GM23338 (cell line): ENCODE measurements at regions not wholly inside any gene's neighbourhood (a gene's known extent, or its start where the extent isn't known, plus 50 kb on each side); places are given as distances from the start of the nearest gene placed in this dataset.

ENCODE experiments used
- ATAC-seq: fragments of 200-7000 bp; cut with Tn5 transposase; 3 replicates; pipeline ENCODE4 v1.9.1; 2020
- DNase-seq: peaks from one replicate; pipeline ENCODE4 v3.0.0-alpha.2; 2015; ENCODE audit warnings: low spot score
- H2AFZ ChIP-seq: fragments of 200-600 bp; sonication (generic); 2 replicates; pipeline ENCODE4 v1.8.0; 2016; ENCODE audit warnings: antibody characterized with exemption, mild to moderate bottlenecking, moderate library complexity
- H3F3A ChIP-seq: fragments of 200-600 bp; sonication (generic); replicated peaks from 2 replicates; pipeline ENCODE4 v1.8.0; 2017; ENCODE audit warnings: antibody characterized with exemption, mixed run types, low read depth
- H3K27ac ChIP-seq: fragments of 200-600 bp; sonication (generic); 2 replicates; pipeline ENCODE4 v1.6.1; 2016; ENCODE audit warnings: low read depth
- H3K27me3 ChIP-seq: fragments of 200-600 bp; sonication (generic); 2 replicates; pipeline ENCODE4 v1.8.0; 2016; ENCODE audit warnings: mild to moderate bottlenecking, mixed run types, moderate library complexity; ENCODE audit not compliant: insufficient read depth
- H3K36me3 ChIP-seq: fragments of 200-600 bp; sonication (generic); 2 replicates; pipeline ENCODE4 v1.8.0; 2016; ENCODE audit warnings: mild to moderate bottlenecking; ENCODE audit not compliant: insufficient read depth
- H3K4me1 ChIP-seq: fragments of 200-600 bp; sonication (generic); 2 replicates; pipeline ENCODE4 v1.8.0; 2016; ENCODE audit warnings: mild to moderate bottlenecking, moderate library complexity; ENCODE audit not compliant: insufficient read depth
- H3K4me2 ChIP-seq: fragments of 200-600 bp; sonication (generic); 2 replicates; pipeline ENCODE4 v1.7.1; 2017; ENCODE audit warnings: mixed run types
- H3K4me3 ChIP-seq: fragments of 200-600 bp; sonication (generic); 2 replicates; pipeline ENCODE4 v1.6.1; 2016; ENCODE audit warnings: mixed run types
- H3K79me2 ChIP-seq: fragments of 200-600 bp; sonication (generic); replicated peaks from 2 replicates; pipeline ENCODE4 v1.8.0; 2017; ENCODE audit warnings: mild to moderate bottlenecking; ENCODE audit not compliant: insufficient read depth
- H3K9me2 ChIP-seq: fragments of 200-600 bp; sonication (generic); 2 replicates; pipeline ENCODE4 v1.8.0; 2017; ENCODE audit not compliant: insufficient read depth
- H4K20me1 ChIP-seq: fragments of 200-600 bp; sonication (generic); replicated peaks from 2 replicates; pipeline ENCODE4 v1.8.0; 2017; ENCODE audit warnings: mild to moderate bottlenecking; ENCODE audit not compliant: insufficient read depth
- H3K27ac Mint-ChIP-seq: 2 replicates; pipeline ENCODE4 v1.8.0; 2020; ENCODE audit warnings: inconsistent platforms, mild to moderate bottlenecking, moderate library complexity, mixed read lengths
- H3K27me3 Mint-ChIP-seq: 3 replicates; pipeline ENCODE4 v1.8.0; 2022; ENCODE audit warnings: low read depth, mild to moderate bottlenecking, moderate library complexity, mixed read lengths, inconsistent platforms; ENCODE audit not compliant: insufficient read depth, poor library complexity
- H3K36me3 Mint-ChIP-seq: 3 replicates; pipeline ENCODE4 v1.8.0; 2021; ENCODE audit warnings: low read depth, mild to moderate bottlenecking, inconsistent platforms, moderate library complexity, mixed read lengths
- H3K4me1 Mint-ChIP-seq: 3 replicates; pipeline ENCODE4 v1.8.0; 2020; ENCODE audit warnings: mild to moderate bottlenecking, inconsistent platforms, mixed read lengths
- H3K4me3 Mint-ChIP-seq: 3 replicates; pipeline ENCODE4 v1.8.0; 2021; ENCODE audit warnings: moderate library complexity, mild to moderate bottlenecking, inconsistent platforms, mixed read lengths
- H3K9me3 Mint-ChIP-seq: 3 replicates; pipeline ENCODE4 v1.8.0; 2020; ENCODE audit warnings: moderate library complexity, mild to moderate bottlenecking, inconsistent platforms, mixed read lengths
- EZH2 ChIP-seq: fragments of 200-600 bp; sonication (generic); IDR thresholded peaks from one replicate; pipeline ENCODE4 v1.8.0; 2017; ENCODE audit warnings: antibody characterized with exemption, mild to moderate bottlenecking, low read depth; ENCODE audit not compliant: unreplicated experiment
- EZH2phosphoT487 ChIP-seq: fragments of 200-600 bp; sonication (generic); IDR thresholded peaks from one replicate; pipeline ENCODE4 v1.8.1; 2018; ENCODE audit warnings: antibody characterized with exemption; ENCODE audit not compliant: unreplicated experiment
- JUNB ChIP-seq: IDR thresholded peaks from one replicate; pipeline ENCODE4 v1.6.1; 2016; ENCODE audit warnings: antibody characterized with exemption; ENCODE audit not compliant: unreplicated experiment
- POLR2AphosphoS5 ChIP-seq: IDR thresholded peaks from 2 replicates; pipeline ENCODE4 v1.6.1; 2016; ENCODE audit warnings: antibody characterized with exemption, low read depth
- STAT1 ChIP-seq: IDR thresholded peaks from one replicate; pipeline ENCODE4 v1.6.1; 2016; ENCODE audit warnings: antibody characterized with exemption; ENCODE audit not compliant: unreplicated experiment
- ZNF114 ChIP-seq: fragments of 250-450 bp; sonication (Bioruptor Pico); IDR thresholded peaks from 2 replicates; pipeline ENCODE4 v1.5.0; 2020; ENCODE audit warnings: mild to moderate bottlenecking, moderate library complexity
- ZNF331 ChIP-seq: fragments of 250-450 bp; sonication (Bioruptor Pico); IDR thresholded peaks from 2 replicates; pipeline ENCODE4 v1.5.0; 2020; ENCODE audit warnings: low read depth, mild to moderate bottlenecking, moderate library complexity
- TF ChIP-seq, protein P1 (sequence below): IDR thresholded peaks from one replicate; pipeline ENCODE4 v1.6.1; 2018; ENCODE audit warnings: antibody characterized with exemption; ENCODE audit not compliant: unreplicated experiment
- TF ChIP-seq, protein P2 (sequence below): IDR thresholded peaks from 2 replicates; pipeline ENCODE4 v1.6.1; 2016; ENCODE audit warnings: antibody characterized with exemption
- TF ChIP-seq, protein P3 (sequence below): fragments of 250-450 bp; sonication (Bioruptor Pico); IDR thresholded peaks from 2 replicates; pipeline ENCODE4 v1.5.0; 2020; ENCODE audit warnings: mild to moderate bottlenecking, moderate library complexity

DNA sequence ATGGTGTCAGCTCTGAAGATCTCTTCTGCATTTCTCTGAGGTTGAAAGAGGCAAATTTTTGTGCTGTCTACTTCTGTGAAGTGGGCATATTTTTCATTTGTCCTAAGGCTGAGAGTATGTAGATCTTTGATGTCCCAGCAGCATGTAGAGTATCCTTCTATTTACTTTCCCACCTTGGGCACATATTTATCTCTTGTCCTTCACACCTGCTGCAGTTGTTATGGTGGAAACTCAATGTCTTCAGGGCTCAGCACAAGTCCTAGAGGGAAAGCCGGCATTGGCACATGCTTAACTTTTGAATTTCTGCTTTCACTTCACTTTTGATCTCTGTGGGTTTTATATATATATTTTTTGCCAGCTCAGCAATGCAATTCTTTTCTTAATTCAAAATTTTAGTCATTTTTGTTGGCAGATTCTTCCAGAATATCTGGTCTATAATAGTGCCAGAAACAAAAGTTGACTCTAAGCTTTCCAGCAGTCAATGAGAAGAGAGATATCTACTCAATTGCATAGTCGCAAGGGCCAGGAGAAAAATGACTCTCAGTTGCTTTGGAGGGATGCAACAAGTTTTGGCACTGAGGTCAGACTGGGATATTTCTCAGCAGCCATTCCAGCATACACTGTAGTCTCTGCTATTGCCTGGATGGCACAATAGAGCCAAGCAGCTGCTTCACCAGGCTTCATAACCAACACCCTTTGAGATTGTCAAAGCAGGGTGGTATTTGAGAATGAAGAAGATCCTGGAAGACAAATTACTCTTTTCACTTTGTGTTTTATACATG is 127.8 kb upstream of the FAT1 start:
- Histone ChIP-seq H3K36me3 (no peaks in the 10 kb centered on the region), H3K9me2 (no peaks in the 10 kb centered on the region), H3K27ac (no peak overlapping the region), H4K20me1 (no peaks in the 10 kb centered on the region), H3K4me1 (no peaks in the 10 kb centered on the region), H3F3A (no peaks in the 10 kb centered on the region), H3K79me2 (no peaks in the 10 kb centered on the region), H3K4me3 (no peak overlapping the region), H3K4me2 (no peak overlapping the region), H3K27me3 (no peaks in the 10 kb centered on the region), H2AFZ (no peak overlapping the region)
- Mint-ChIP-seq H3K27me3 (no peaks in the 10 kb centered on the region), H3K27ac (no peak overlapping the region), H3K9me3 (peaks cover 19% of the 10 kb centered on the region), H3K4me1 (no peaks in the 10 kb centered on the region), H3K4me3 (no peak overlapping the region), H3K36me3 (peaks cover 11% of the 10 kb centered on the region)
- ATAC-seq (no peak), DNase-seq (no peak)
- TF ChIP-seq ZNF331 (CRISPR knock-in tag) = no peak
- TF ChIP-seq JUNB = no peak
- TF ChIP-seq EZH2 = no peak
- TF ChIP-seq STAT1 = no peak

DNA sequence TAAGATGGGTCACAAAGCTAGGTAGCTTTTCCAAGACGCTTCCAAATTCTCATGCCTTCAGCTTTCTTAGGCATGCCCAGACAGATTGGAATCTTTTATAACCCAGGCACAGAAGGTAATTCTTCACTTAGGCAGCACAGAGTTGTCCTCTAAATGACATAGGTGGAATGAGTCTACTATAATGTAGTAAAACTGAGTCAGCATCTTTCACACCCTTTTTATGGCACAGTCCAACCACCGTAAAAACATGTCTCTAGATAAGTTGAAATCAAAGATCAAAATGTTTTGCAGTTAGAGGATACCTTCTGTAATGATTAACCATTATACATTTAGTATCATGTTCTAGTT is 128.4 kb upstream of the FAT1 start:
- no peak overlapping the region for H3K4me2 ChIP-seq
- TF ChIP-seq POLR2AphosphoS5 = no peak
- TF ChIP-seq EZH2phosphoT487 = no peak
- TF ChIP-seq, protein P1, sequence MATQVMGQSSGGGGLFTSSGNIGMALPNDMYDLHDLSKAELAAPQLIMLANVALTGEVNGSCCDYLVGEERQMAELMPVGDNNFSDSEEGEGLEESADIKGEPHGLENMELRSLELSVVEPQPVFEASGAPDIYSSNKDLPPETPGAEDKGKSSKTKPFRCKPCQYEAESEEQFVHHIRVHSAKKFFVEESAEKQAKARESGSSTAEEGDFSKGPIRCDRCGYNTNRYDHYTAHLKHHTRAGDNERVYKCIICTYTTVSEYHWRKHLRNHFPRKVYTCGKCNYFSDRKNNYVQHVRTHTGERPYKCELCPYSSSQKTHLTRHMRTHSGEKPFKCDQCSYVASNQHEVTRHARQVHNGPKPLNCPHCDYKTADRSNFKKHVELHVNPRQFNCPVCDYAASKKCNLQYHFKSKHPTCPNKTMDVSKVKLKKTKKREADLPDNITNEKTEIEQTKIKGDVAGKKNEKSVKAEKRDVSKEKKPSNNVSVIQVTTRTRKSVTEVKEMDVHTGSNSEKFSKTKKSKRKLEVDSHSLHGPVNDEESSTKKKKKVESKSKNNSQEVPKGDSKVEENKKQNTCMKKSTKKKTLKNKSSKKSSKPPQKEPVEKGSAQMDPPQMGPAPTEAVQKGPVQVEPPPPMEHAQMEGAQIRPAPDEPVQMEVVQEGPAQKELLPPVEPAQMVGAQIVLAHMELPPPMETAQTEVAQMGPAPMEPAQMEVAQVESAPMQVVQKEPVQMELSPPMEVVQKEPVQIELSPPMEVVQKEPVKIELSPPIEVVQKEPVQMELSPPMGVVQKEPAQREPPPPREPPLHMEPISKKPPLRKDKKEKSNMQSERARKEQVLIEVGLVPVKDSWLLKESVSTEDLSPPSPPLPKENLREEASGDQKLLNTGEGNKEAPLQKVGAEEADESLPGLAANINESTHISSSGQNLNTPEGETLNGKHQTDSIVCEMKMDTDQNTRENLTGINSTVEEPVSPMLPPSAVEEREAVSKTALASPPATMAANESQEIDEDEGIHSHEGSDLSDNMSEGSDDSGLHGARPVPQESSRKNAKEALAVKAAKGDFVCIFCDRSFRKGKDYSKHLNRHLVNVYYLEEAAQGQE = no peak
- TF ChIP-seq, protein P2, sequence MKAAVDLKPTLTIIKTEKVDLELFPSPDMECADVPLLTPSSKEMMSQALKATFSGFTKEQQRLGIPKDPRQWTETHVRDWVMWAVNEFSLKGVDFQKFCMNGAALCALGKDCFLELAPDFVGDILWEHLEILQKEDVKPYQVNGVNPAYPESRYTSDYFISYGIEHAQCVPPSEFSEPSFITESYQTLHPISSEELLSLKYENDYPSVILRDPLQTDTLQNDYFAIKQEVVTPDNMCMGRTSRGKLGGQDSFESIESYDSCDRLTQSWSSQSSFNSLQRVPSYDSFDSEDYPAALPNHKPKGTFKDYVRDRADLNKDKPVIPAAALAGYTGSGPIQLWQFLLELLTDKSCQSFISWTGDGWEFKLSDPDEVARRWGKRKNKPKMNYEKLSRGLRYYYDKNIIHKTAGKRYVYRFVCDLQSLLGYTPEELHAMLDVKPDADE = no peak
- TF ChIP-seq, protein P3, sequence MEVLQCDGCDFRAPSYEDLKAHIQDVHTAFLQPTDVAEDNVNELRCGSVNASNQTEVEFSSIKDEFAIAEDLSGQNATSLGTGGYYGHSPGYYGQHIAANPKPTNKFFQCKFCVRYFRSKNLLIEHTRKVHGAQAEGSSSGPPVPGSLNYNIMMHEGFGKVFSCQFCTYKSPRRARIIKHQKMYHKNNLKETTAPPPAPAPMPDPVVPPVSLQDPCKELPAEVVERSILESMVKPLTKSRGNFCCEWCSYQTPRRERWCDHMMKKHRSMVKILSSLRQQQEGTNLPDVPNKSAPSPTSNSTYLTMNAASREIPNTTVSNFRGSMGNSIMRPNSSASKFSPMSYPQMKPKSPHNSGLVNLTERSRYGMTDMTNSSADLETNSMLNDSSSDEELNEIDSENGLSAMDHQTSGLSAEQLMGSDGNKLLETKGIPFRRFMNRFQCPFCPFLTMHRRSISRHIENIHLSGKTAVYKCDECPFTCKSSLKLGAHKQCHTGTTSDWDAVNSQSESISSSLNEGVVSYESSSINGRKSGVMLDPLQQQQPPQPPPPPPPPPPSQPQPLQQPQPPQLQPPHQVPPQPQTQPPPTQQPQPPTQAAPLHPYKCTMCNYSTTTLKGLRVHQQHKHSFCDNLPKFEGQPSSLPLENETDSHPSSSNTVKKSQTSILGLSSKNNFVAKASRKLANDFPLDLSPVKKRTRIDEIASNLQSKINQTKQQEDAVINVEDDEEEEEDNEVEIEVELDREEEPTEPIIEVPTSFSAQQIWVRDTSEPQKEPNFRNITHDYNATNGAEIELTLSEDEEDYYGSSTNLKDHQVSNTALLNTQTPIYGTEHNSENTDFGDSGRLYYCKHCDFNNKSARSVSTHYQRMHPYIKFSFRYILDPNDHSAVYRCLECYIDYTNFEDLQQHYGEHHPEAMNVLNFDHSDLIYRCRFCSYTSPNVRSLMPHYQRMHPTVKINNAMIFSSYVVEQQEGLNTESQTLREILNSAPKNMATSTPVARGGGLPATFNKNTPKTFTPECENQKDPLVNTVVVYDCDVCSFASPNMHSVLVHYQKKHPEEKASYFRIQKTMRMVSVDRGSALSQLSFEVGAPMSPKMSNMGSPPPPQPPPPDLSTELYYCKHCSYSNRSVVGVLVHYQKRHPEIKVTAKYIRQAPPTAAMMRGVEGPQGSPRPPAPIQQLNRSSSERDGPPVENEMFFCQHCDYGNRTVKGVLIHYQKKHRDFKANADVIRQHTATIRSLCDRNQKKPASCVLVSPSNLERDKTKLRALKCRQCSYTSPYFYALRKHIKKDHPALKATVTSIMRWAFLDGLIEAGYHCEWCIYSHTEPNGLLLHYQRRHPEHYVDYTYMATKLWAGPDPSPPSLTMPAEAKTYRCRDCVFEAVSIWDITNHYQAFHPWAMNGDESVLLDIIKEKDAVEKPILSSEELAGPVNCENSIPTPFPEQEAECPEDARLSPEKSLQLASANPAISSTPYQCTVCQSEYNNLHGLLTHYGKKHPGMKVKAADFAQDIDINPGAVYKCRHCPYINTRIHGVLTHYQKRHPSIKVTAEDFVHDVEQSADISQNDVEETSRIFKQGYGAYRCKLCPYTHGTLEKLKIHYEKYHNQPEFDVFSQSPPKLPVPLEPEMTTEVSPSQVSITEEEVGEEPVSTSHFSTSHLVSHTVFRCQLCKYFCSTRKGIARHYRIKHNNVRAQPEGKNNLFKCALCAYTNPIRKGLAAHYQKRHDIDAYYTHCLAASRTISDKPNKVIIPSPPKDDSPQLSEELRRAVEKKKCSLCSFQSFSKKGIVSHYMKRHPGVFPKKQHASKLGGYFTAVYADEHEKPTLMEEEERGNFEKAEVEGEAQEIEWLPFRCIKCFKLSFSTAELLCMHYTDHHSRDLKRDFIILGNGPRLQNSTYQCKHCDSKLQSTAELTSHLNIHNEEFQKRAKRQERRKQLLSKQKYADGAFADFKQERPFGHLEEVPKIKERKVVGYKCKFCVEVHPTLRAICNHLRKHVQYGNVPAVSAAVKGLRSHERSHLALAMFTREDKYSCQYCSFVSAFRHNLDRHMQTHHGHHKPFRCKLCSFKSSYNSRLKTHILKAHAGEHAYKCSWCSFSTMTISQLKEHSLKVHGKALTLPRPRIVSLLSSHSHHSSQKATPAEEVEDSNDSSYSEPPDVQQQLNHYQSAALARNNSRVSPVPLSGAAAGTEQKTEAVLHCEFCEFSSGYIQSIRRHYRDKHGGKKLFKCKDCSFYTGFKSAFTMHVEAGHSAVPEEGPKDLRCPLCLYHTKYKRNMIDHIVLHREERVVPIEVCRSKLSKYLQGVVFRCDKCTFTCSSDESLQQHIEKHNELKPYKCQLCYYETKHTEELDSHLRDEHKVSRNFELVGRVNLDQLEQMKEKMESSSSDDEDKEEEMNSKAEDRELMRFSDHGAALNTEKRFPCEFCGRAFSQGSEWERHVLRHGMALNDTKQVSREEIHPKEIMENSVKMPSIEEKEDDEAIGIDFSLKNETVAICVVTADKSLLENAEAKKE = no peak
- TF ChIP-seq ZNF114 (CRISPR knock-in tag) = no peak
- TF ChIP-seq ZNF331 (CRISPR knock-in tag) = no peak

More for the DNA sequence above, 128.4 kb upstream of the FAT1 start:
- no peak overlapping the region for H3K27ac Mint-ChIP-seq
- Histone ChIP-seq H3K36me3 (no peaks in the 10 kb centered on the region), H3K4me3 (no peak overlapping the region), H4K20me1 (no peaks in the 10 kb centered on the region), H2AFZ (no peak overlapping the region), H3F3A (no peaks in the 10 kb centered on the region), H3K27me3 (no peaks in the 10 kb centered on the region), H3K4me1 (no peaks in the 10 kb centered on the region), H3K9me2 (no peaks in the 10 kb centered on the region), H3K79me2 (no peaks in the 10 kb centered on the region), H3K27ac (no peak overlapping the region)
- peaks cover 11% of the 10 kb centered on the region for H3K36me3 Mint-ChIP-seq
- ATAC-seq (no peak), DNase-seq (no peak)
- no peaks in the 10 kb centered on the region for H3K27me3 Mint-ChIP-seq
- H3K4me3 Mint-ChIP-seq = no peak overlapping the region
- H3K9me3 Mint-ChIP-seq = peaks cover 19% of the 10 kb centered on the region
- no peaks in the 10 kb centered on the region for H3K4me1 Mint-ChIP-seq
